GM04503 (cell line): ENCODE measurements at regions not wholly inside any gene's neighbourhood (a gene's known extent, or its start where the extent isn't known, plus 50 kb on each side); places are given as distances from the start of the nearest gene placed in this dataset.
A peak's percentile ranks its signal among the peaks of the same experiment; 100 is the strongest.
"Not testable (repeated sequence)": the region's sequence is repeated elsewhere in the genome, so short reads cannot be mapped to it uniquely, and the experiment has no call there.

Experiments
- DNase-seq: peaks from one replicate; pipeline ENCODE4 v3.0.0-alpha.2; 2012; ENCODE audit warnings: low read depth

GRCh38 chr4:156173486-156173885 is 219.8 kb upstream of the CTSO start:
- no peak for DNase-seq

- no peak for DNase-seq
Observed at GRCh38 chr4:156169861-156170260, 216.2 kb upstream of the CTSO start.

- peak; percentile 78 for DNase-seq
Observed at GRCh38 chr4:156169011-156169410, 215.3 kb upstream of the CTSO start.

GRCh38 chr4:156168288-156168687 is 214.6 kb upstream of the CTSO start:
- DNase-seq = no peak

- DNase-seq = no peak
Observed at GRCh38 chr4:156158747-156159146, 205.1 kb upstream of the CTSO start.

- DNase-seq = no peak
Observed at GRCh38 chr4:156154978-156155377, 201.3 kb upstream of the CTSO start.

- DNase-seq = no peak
Observed at GRCh38 chr4:156146571-156146970, 192.9 kb upstream of the CTSO start.

- DNase-seq = no peak
Observed at GRCh38 chr4:156144961-156145360, 191.3 kb upstream of the CTSO start.

- DNase-seq = no peak
Observed at GRCh38 chr4:156138781-156139280, 185.2 kb upstream of the CTSO start.

- no peak for DNase-seq
Observed at GRCh38 chr4:156137679-156138473, 184.2 kb upstream of the CTSO start.

- DNase-seq = no peak
Observed at GRCh38 chr4:156132196-156132595, 178.5 kb upstream of the CTSO start.

GRCh38 chr4:156128616-156129015 is 174.9 kb upstream of the CTSO start:
- no peak for DNase-seq

GRCh38 chr4:156118507-156119220 is 165.0 kb upstream of the CTSO start:
- no peak for DNase-seq

GRCh38 chr4:156117743-156118142 is 164.1 kb upstream of the CTSO start:
- no peak for DNase-seq

- DNase-seq = no peak
Observed at GRCh38 chr4:156116991-156117390, 163.3 kb upstream of the CTSO start.

GRCh38 chr4:156113138-156113765 is 159.6 kb upstream of the CTSO start:
- no peak for DNase-seq

- no peak for DNase-seq
Observed at GRCh38 chr4:156111686-156112085, 158.0 kb upstream of the CTSO start.

- no peak for DNase-seq
Observed at GRCh38 chr4:156109943-156110900, 156.6 kb upstream of the CTSO start.

- not testable (repeated sequence) for DNase-seq
Observed at GRCh38 chr4:156109087-156109486, 155.4 kb upstream of the CTSO start.

GRCh38 chr4:156103311-156103710 is 149.6 kb upstream of the CTSO start:
- DNase-seq = no peak

- no peak for DNase-seq
Observed at GRCh38 chr4:156102411-156102810, 148.7 kb upstream of the CTSO start.

- DNase-seq = no peak
Observed at GRCh38 chr4:156101571-156101970, 147.9 kb upstream of the CTSO start.
